ENCODE measurements at regions not wholly inside any gene's neighbourhood (a gene's known extent, or its start where the extent isn't known, plus 50 kb on each side); places are given as distances from the start of the nearest gene placed in this dataset.

DNA sequence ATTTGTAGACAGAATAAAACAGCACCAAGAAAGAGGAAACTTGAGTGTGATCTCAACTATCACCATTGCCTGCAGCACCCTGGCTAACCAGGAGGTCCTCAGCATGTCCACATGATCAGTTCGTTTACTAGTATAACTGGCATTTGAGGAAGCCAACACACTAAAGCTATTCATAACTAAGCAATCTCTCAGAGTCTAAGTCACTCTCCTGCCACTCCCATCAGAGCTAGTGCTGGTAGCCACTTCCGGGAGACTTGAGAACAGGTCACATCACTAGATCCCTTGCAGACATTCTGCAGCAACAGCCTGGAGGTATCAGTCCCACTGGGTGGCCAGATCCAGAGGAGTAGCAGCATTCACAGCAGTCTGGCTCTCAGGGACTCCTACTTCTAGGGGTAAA, 352.9 kb upstream of the OR4E1 start:
- TF ChIP-seq EZH2 (IDR thresholded peaks at IDR 0.05; ENCODE audit: insufficient read depth, poor library complexity, severe bottlenecking) = no peak
- TF ChIP-seq EZH2phosphoT487 (IDR thresholded peaks at IDR 0.05; ENCODE audit: insufficient read depth, low read depth) = no peak

Data from GM23248 (cell line).